Panc1 (cell line): ENCODE measurements at regions not wholly inside any gene's neighbourhood (a gene's known extent, or its start where the extent isn't known, plus 50 kb on each side); places are given as distances from the start of the nearest gene placed in this dataset.

Experiments
- ATAC-seq: fragments of 200-7000 bp; cut with Tn5 transposase; 2 replicates; pipeline ENCODE4 v1.9.1; 2020; ENCODE audit warnings: mild to moderate bottlenecking, moderate library complexity
- BruUV-seq: library from RNA; stranded (reverse); fragments of 400-500 nt; replicated peaks from 2 replicates; lab custom pipeline; 2021; lab: Mats Ljungman, UMichigan
- CTCF ChIA-PET: fragments of 300-600 bp; sonication (Branson Sonifier 250); formaldehyde crosslinking; loops from one replicate; lab custom pipeline; 2022; ENCODE audit warnings: antibody characterized with exemption; lab: Charles Lee
- POLR2A ChIA-PET: fragments of 300-600 bp; sonication (Branson Sonifier 250); formaldehyde crosslinking; loops from one replicate; lab custom pipeline; 2022; ENCODE audit warnings: antibody characterized with exemption; lab: Charles Lee
- DNase-seq: peaks from one replicate; pipeline ENCODE4 v3.0.0-alpha.2; 2010; ENCODE audit warnings: low read depth, low spot score
- H3K27ac ChIP-seq: 2 replicates; pipeline ENCODE4 v1.5.1; 2011; ENCODE audit warnings: mild to moderate bottlenecking, low read length, inconsistent platforms
- H3K27me3 ChIP-seq: fragments of 200-500 bp; sonication (Bioruptor generic); 2 replicates; pipeline ENCODE4 v1.6.0; 2014; ENCODE audit warnings: low read length, inconsistent platforms; ENCODE audit not compliant: control insufficient read depth, insufficient read depth
- H3K36me3 ChIP-seq: fragments of 200-500 bp; sonication (Bioruptor generic); 2 replicates; pipeline ENCODE4 v1.5.1; 2014; ENCODE audit warnings: inconsistent platforms, mild to moderate bottlenecking, low read length, moderate library complexity; ENCODE audit not compliant: control insufficient read depth, insufficient read depth
- H3K4me1 ChIP-seq: 2 replicates; pipeline ENCODE4 v1.5.1; 2011; ENCODE audit warnings: inconsistent platforms, mild to moderate bottlenecking, low read length, moderate library complexity; ENCODE audit not compliant: control insufficient read depth, insufficient read depth
- H3K4me3 ChIP-seq, 2 experiments: 2 replicates each; pipeline ENCODE4 v1.5.1; 2011 to 2012; ENCODE audit warnings: low read depth in 2 of 2, low read length in 2 of 2, mild to moderate bottlenecking in 2 of 2, inconsistent platforms in 1 of 2, moderate library complexity in 1 of 2
- H3K9me3 ChIP-seq: fragments of 200-500 bp; sonication (Bioruptor generic); 2 replicates; pipeline ENCODE4 v1.5.1; 2014; ENCODE audit warnings: low read depth, mild to moderate bottlenecking, inconsistent platforms, low read length, moderate library complexity; ENCODE audit not compliant: control insufficient read depth, insufficient read depth
- POLR2AphosphoS5 ChIP-seq: IDR thresholded peaks from 2 replicates; pipeline ENCODE4 v1.6.1; 2012; ENCODE audit warnings: mild to moderate bottlenecking, low read depth, low read length, moderate library complexity
- SIN3A ChIP-seq: IDR thresholded peaks from 2 replicates; pipeline ENCODE4 v1.6.1; 2012; ENCODE audit warnings: low read depth, mild to moderate bottlenecking, low read length, moderate library complexity, borderline replicate concordance; ENCODE audit not compliant: insufficient read depth
- TCF7L2 ChIP-seq: IDR thresholded peaks from 2 replicates; pipeline ENCODE4 v1.6.1; 2011; ENCODE audit warnings: mild to moderate bottlenecking, low read depth, low read length, inconsistent platforms
- in situ Hi-C: cut with HindIII; loops from 2 replicates; pipeline ENCODE4 v1.10.0; 2016; ENCODE audit warnings: low sequenced_read_pairs, low pct_unique_long_range_greater_than_20kb
- intact Hi-C: fragments of 100-400 bp; cut with micrococcal nuclease; formaldehyde crosslinking; loops from one replicate; pipeline ENCODE4 v1.10.0; 2022; ENCODE audit not compliant: unreplicated experiment
- TF ChIP-seq, protein P1 (sequence below): fragments of 450-650 bp; IDR thresholded peaks from 2 replicates; pipeline ENCODE4 v1.5.1; 2017; ENCODE audit warnings: mild to moderate bottlenecking
- TF ChIP-seq, protein P2 (sequence below), 2 experiments: IDR thresholded peaks; 2 replicates each; pipeline ENCODE4 v1.6.1; 2011 to 2012; ENCODE audit warnings: low read depth in 2 of 2, control low read depth in 1 of 2, low read length in 1 of 2, mild to moderate bottlenecking in 1 of 2, moderate library complexity in 1 of 2; ENCODE audit not compliant: insufficient read depth in 1 of 2

DNA sequence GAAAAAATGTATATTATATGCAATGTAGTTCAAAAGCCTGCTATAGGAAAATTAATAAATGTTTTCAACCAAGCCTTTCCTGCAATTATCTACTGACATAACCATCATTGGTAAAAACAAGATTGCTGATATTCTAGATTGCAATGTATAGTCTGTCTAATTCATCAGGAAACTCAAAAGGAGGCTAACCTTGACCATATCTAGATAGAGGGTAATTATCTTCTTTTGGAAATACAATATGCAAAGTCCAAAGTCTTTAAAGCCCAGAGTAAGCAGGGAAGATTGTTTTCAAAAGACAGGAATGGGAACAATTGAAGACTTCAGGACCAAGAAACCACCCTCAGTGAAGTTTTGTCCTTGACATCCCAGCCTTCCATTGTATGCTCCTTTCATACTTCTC, 123.1 kb upstream of the GLRA2 start:
- Histone ChIP-seq H3K27me3 (no peaks in the 10 kb centered on the region), H3K4me3 (no peak overlapping the region), H3K27ac (no peak overlapping the region), H3K9me3 (no peaks in the 10 kb centered on the region), H3K36me3 (no peaks in the 10 kb centered on the region), H3K4me1 (no peaks in the 10 kb centered on the region)
- ChIA-PET CTCF (no interaction called here), POLR2A (no interaction called here)
- in situ Hi-C loops (no loop called here), intact Hi-C loops (no loop called here)
- no TSS peak for BruUV-seq
- no peak for TF ChIP-seq POLR2AphosphoS5
- TF ChIP-seq, protein P1, sequence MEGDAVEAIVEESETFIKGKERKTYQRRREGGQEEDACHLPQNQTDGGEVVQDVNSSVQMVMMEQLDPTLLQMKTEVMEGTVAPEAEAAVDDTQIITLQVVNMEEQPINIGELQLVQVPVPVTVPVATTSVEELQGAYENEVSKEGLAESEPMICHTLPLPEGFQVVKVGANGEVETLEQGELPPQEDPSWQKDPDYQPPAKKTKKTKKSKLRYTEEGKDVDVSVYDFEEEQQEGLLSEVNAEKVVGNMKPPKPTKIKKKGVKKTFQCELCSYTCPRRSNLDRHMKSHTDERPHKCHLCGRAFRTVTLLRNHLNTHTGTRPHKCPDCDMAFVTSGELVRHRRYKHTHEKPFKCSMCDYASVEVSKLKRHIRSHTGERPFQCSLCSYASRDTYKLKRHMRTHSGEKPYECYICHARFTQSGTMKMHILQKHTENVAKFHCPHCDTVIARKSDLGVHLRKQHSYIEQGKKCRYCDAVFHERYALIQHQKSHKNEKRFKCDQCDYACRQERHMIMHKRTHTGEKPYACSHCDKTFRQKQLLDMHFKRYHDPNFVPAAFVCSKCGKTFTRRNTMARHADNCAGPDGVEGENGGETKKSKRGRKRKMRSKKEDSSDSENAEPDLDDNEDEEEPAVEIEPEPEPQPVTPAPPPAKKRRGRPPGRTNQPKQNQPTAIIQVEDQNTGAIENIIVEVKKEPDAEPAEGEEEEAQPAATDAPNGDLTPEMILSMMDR: no peak
- no peak for TF ChIP-seq TCF7L2
- no peak for TF ChIP-seq SIN3A
- TF ChIP-seq, protein P2, sequence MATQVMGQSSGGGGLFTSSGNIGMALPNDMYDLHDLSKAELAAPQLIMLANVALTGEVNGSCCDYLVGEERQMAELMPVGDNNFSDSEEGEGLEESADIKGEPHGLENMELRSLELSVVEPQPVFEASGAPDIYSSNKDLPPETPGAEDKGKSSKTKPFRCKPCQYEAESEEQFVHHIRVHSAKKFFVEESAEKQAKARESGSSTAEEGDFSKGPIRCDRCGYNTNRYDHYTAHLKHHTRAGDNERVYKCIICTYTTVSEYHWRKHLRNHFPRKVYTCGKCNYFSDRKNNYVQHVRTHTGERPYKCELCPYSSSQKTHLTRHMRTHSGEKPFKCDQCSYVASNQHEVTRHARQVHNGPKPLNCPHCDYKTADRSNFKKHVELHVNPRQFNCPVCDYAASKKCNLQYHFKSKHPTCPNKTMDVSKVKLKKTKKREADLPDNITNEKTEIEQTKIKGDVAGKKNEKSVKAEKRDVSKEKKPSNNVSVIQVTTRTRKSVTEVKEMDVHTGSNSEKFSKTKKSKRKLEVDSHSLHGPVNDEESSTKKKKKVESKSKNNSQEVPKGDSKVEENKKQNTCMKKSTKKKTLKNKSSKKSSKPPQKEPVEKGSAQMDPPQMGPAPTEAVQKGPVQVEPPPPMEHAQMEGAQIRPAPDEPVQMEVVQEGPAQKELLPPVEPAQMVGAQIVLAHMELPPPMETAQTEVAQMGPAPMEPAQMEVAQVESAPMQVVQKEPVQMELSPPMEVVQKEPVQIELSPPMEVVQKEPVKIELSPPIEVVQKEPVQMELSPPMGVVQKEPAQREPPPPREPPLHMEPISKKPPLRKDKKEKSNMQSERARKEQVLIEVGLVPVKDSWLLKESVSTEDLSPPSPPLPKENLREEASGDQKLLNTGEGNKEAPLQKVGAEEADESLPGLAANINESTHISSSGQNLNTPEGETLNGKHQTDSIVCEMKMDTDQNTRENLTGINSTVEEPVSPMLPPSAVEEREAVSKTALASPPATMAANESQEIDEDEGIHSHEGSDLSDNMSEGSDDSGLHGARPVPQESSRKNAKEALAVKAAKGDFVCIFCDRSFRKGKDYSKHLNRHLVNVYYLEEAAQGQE (IDR thresholded peaks at IDR 0.05; ENCODE audit: insufficient read depth in 1 of 2, low read depth in 2 of 2, low read length in 1 of 2): no peak
- ATAC-seq (no peak), DNase-seq (no peak)

DNA sequence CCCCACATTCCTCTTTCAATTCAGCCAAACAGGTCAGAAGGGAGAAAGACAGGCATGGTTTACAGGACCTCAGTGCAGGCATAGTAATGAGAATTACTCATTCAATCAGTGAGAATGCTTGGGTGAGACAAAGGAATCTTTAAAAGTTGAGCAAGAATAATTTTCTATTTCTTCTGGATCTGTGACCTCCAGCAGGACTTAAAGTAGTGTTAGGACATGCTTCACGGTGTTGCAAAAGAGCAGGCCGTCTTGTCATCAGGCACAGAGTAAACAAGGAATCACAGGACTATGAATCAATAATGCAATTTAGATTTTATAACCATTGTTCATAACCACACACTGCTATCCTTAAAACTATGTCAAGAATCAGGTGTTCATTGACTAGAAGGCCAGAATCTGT, 130.6 kb upstream of the GLRA2 start:
- in situ Hi-C loops (no loop called here), intact Hi-C loops (no loop called here)
- ATAC-seq: no peak
- H3K9me3 ChIP-seq: no peaks in the 10 kb centered on the region
- no peak overlapping the region for H3K4me3 ChIP-seq
- no peaks in the 10 kb centered on the region for H3K36me3 ChIP-seq
- H3K27me3 ChIP-seq: no peaks in the 10 kb centered on the region
- no peaks in the 10 kb centered on the region for H3K4me1 ChIP-seq
- ChIA-PET CTCF (no interaction called here), POLR2A (no interaction called here)
- TF ChIP-seq SIN3A (no peak), TCF7L2 (no peak), POLR2AphosphoS5 (no peak)
- TF ChIP-seq, protein P1: no peak
- TF ChIP-seq, protein P2 (IDR thresholded peaks at IDR 0.05; ENCODE audit: insufficient read depth in 1 of 2, low read depth in 2 of 2, low read length in 1 of 2): no peak
- no TSS peak for BruUV-seq
- no peak for DNase-seq
- H3K27ac ChIP-seq: no peak overlapping the region
